CD4-positive, alpha-beta T cell treated with Interferon alpha-2 for 1 hour (primary cell): ENCODE measurements at regions not wholly inside any gene's neighbourhood (a gene's known extent, or its start where the extent isn't known, plus 50 kb on each side); places are given as distances from the start of the nearest gene placed in this dataset.

Source experiments
- DNase-seq, 2 donors: peaks; one replicate each; pipeline ENCODE4 v3.0.0-alpha.2; 2020 to 2022

DNA sequence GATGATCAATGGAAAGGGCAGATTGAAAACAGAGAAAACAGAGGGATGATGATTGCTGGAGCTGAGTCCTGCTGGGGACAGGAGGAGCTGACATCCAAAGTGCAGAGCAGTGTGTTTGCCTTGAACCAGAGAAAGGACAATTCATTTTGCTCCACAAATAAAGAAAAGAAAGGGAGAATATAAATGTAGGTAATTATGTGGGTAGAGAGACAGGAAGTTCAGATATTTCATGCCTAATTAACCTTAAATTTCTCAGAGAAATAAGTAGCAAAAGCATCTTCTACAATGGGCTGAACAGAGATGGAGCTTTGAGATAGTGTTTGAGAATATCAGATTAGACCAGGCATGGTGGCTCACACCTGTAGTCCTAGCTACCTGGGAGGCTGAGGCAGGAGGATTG, 93.2 kb downstream of the TNFSF18 start:
- no peak for DNase-seq

DNA sequence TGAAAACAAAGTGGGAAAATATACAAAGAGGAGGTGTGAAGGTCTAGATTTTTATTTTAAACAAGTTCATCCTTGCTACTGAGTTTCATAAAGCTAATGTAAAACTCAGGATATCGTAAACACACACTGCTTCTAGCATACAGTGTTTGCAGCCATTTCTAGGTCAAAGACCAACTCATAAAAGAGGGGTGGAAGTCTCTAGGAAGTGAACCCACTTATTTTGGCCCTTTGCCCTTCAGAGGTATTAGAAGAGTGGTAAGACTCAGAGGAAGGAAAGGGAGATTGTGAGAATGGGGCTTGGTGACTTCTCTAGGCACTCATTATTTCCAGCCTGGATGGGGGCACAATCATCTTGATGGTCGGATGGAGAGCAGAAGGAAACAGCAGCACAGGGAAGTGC, 91.2 kb downstream of the TNFSF18 start:
- no peak for DNase-seq

DNA sequence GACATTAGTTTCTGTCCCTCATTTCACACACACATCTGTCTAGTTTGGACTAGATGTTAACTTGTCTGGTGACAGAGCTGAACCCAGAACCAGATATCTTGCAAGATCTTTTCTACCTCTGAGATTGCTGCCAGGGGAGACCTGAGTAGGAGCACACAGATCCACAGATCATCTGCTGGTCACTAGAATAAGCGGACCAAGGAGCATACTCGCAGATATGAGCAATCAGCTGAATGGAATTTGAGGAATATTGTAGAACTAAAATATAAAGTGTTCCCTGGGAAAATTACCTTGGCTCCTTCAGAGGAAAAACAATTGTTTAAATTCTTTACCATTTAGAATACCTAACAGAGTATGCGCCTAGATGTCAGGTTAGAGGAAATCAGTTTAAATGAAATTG, 90.7 kb downstream of the TNFSF18 start:
- no peak for DNase-seq

DNA sequence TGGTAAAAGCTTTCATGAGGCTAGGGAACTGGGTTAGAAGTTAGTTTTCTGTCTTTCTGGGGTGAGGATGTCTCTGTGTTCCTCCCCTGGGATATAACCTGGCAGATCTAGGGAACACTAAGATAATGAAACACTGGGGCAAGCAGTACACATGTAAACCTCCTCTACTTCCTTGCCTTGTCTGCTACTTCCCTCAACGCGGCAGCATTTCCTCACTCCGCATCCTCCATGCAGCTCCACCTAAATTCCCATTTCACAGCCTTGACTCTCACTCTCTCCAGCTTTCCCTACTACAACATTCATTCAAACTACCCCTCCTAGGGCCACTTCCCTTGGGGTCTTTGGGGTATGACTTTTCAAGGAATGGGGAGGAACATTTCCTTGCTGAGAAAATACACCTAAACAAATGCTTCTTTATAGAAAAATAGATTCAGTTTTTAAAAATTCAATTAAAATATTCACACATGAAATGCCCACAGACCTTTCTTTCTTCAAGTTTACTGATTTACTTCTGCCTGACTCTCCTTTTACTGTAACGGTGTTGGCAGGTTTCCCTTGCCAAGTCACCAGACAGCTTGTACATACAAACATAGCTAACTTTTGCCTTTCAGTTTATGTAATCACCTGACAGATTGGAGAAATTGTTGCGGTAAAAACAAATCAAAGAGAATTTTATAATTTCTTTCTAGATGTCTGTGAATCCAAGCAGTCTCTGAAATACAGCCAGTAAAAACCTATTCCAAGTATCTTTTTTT, 90.1 kb downstream of the TNFSF18 start:
- no peak for DNase-seq

DNA sequence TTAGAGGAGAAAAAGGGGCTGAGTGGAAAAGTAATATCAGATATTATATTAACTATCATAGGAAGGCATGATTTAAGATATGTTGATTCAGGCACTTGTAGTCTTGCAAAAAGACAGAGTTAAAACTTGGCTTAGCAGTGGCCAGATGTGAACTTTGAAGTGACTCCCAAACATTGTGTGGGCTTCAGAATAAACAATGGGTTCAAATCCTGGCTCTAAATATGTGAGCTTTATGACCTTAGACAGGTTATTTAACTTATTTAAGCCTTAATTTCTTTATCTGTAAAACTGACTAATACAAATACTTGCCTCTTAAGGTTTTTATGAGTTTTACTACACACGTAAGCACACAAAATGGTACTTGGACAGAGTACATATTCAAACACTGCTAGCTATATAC, 85.9 kb downstream of the TNFSF18 start:
- DNase-seq = no peak

DNA sequence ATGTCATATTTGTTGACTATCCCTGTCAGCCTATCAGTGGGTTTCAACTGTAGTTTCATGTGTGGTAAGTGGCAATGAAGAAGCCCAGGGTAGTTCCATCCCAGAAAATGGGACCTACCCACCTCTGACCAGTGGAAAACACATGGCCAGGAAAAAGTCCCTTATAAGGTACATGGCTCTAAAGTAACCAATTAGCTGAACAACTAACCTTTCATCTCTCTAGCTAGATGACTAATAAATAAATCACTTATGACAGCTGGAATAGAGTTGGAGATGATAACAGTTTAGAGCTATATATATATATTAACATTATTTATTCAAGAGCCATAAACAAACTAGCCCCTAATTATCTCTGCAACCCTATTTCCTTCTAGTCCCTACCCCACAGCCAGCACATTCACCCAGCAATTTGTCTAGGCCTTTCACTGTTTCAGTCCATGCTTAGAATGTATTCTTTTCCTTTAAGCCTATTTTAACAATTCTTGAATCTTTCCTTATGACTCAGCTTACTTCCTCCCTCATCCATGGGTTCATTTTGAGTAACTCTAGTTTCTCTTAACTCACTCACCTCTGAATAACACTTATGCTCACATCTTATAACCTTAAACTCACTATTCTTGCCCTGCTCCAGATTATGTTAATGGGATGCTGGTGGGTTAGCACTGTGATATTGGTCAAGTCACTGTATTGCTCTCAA, 83.7 kb downstream of the TNFSF18 start:
- no peak for DNase-seq

DNA sequence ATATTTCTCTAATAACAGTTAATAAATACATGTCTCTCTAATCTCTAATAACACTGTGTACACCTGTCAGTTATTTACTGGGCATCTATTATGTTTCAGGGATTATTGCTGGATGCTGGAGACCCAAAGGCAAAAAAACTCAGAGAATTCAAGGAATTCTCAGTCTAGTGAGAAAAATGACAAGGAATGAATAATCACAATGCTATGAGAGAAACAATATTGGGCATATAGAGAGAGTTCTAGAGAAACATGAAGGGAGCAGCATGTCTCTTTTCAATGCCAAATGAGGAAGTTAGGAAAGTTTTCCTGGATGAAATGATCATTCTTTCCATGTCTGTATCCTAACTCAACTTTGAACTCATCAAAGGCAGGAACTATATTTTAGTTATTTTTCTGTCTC, 82.8 kb downstream of the TNFSF18 start:
- DNase-seq = no peak

DNA sequence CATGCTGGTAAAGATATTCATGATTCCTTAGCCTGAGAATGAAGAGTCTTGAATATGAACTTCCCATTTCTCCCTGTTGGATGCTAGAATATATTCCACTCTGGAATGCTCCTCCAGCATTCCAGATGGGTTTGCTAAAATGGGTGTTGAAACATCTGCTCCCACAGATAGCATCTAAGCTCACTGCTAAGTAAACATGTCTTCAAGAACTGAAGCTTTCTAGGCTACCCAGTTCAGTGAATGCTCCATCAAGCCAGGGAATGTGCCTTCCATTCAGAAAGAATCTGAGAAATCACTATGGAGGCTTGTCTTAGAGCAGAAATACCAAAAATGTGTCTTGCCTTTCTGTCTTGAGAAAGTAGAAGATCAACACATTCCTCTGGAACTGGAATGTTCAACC, 81.1 kb downstream of the TNFSF18 start:
- DNase-seq = no peak

DNA sequence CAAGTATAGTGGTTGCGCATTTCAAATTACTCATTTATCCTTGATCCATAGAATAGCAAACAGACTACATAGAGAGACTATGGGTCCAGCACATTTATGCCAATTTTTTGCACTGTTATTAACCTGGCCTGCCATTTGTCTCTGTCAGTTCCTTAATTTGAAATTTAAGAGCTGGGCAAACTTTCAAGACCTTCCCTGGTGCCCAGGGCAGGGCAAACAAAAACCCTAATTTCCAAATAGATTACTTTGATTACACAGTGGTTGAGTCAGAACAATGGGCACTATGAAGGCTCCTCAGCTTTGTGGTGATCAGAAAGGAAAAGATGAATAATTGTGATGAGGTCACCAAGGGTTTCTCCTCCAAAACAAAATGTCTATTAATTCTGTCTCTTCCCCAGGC, 80.6 kb downstream of the TNFSF18 start:
- DNase-seq = no peak

DNA sequence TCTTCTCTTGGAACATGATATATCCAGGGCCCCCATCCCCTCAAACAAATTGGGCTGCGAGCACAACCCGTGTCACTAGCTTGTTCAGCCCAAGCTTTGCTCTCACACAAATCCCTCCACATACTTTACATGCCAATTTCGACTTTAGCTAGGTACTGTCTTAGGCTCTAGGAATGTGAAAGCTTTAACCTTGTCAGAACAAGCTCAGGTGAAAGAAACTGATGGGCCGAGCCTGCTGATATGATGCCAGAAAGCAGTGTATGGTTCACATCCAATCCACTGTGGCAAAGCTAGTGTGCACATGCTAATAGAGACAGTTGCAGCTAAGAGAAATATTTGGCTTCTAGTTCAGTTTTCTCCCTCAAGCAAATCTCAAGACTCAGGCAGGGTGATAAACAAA, 79.5 kb downstream of the TNFSF18 start:
- DNase-seq = no peak

DNA sequence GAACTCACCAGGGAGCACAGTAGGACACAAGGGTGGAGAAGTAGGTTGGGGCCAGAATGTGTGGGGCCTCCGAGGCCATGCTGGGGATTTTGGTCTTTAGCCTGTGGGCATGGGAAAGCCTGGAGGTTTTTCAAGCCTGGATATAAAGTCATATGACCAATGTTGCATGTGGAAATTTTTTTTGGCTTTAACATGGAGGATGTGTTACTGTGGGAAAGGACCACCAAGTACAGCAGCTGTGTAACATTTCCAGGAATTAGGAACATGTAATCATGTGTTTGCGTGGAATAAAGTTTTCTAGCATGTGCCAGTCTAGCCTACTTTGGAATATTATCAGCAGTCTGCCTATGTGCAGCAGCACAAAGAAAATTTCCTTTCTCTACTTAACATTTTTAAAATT, 78.5 kb downstream of the TNFSF18 start:
- no peak for DNase-seq

DNA sequence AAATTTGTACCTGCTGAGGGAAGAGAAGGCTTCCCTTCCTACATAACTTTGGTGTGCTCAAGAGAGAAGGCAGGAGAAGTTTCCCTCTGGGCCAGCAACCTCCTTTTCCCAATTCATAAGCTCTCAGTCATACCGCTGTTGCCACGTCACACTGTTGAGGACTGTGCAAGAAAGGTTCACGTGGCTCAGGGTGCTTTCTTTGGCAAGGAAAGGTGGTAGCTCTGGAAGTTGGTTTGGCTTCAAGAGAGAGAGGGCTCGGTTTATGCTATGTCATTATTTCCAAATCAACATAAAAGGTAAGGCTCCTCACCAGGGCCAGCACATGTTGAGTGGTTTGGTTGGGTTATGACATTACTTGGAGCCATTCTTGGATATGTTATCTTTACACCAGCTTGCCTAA, 77.3 kb downstream of the TNFSF18 start:
- no peak for DNase-seq

DNA sequence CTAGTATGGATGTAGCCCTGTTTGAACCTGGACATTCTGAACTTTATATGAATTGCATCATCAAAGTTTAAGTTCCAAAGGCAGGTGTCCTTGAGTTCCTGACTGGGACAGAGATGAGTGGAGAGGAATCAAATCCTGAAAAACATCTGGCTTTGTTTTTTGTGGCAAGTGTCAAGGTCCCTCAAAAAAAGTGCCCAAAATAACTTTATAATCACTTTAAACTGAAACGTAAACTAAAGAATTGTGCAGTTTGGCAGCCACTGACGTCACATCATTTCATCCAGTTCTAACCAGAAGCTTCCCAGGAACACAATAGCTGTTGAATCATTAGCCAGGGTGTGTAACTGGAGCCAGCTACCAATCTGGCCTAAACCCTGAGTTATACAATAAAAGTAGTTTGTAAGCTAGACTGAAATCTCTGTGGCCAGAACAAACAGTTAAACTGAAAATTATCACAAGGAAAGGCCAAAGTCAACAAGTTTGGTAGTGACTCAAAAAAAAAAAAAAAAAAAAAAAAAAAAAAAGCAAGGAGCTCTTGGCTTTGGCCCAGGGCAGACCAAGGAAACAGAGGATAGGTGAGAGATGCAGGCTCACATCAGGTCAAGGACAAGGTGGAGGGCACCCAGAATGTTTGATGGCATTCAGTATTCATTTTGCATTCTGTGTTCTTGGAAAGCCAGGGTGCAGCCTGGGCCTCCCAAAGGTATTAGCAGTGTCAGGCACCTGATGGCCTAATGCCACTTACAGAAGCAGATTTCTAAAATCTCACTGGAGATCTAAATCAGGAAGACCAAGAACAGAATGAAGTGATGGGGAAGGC, 74.3 kb downstream of the TNFSF18 start:
- DNase-seq = no peak

DNA sequence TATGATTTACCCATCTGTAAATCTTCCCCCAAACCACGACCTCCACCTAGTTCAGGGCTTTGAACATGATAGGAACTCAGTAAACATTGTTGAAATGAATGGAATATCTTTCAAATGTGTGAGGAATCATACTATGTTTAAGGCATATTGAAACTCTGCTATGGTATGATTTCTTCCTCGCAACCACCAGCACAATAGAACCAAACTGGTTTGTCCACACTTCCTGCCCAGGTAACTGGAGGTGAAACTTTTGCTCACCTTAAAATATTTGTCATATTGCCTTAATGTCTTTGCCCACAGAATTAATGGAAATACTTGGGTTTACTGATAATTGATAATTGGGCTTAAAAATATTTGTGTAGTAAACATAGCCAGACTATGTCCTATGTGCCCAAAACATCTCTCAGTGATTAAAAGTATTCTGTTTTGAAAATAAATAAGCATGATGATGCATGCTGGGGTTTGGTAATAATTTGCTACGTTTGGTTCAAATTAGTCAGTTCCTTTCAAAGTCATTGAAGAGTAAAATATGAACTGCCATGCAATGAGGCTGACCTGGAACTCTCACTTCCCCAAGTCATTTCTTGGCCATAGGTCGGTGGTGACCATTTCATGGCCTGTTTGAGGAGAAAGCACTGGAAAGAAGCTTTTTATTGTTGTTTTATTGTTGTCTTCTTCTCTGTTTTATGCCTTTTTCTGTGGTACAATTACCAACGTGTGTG, 73.3 kb downstream of the TNFSF18 start:
- no peak for DNase-seq

DNA sequence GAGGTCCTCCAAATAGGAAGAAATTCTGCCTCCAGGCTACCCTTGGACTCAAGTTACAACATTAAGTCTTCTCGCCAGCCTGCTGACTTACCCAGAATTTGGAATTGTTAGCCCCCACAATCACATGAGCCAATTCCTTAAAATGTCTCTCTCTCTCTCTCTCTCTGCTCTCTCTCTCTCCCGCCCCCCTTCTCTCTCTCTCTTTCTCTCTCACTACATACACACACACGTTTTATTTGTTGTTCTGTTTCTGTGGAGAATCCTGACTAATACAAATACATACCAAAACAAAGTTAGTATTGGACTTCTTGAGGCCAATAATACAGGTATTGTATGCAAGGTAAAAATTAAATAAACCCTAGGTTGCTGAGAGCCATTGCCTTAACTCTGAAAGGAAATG, 72.1 kb downstream of the TNFSF18 start:
- DNase-seq = no peak

DNA sequence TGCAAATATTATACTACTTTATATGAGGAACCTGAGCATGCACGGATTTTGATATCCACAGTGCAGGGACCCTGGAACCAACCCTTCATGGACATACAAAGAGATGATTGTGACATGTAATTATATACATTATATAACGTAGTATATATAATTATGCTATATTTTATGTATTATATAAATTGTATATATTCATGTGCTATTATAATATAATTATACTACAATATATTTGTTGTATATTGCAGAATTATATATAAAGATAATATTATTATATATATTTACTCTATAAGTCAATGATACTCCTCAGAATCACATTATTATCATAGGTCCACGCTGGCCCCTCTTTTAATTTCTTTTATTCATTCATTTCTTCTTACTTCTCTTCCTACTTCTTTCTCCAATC, 70.9 kb downstream of the TNFSF18 start:
- no peak for DNase-seq

DNA sequence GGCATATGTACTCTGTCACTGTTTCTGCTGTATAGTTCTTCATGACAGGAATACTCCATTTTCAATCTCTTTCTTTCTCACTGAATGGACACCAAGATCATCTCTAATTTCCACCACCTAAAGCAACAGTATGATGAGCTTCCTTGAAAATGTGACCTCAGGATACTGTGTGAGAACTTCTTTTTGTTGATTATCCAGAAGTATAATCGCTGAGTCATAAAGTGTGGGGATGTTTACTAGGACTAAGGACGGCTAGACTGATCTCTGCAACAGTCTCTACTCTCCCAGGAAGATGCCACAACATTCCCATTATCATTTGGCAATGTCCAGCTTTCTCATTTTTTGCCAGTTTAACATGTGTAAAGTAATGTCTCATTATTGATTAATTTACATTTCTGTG, 70.3 kb downstream of the TNFSF18 start:
- DNase-seq = no peak

DNA sequence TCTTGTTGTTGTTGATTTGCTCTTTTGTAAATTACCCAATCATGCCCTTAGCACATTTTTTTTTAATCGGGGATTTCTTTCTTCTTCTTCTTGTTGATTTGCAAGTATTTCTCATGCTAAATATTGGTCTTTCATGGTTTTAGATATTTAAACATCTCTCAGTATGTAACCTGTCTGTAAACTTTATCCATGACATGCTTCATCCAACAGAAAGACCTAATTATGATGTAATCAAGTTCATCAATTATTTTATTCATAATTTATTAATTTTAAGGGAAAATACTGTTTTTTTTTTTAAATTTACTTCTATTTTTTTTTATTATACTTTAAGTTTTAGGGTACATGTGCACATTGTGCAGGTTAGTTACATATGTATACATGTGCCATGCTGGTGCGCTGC, 69.8 kb downstream of the TNFSF18 start:
- no peak for DNase-seq
